Omental fat pad (tissue), 3 donors: ENCODE measurements at regions not wholly inside any gene's neighbourhood (a gene's known extent, or its start where the extent isn't known, plus 50 kb on each side); places are given as distances from the start of the nearest gene placed in this dataset.

ENCODE experiments used
- ATAC-seq: fragments of 150-250 bp; one replicate; pipeline ENCODE4 v1.9.1; 2016; ENCODE audit warnings: mild to moderate bottlenecking, moderate library complexity; ENCODE audit not compliant: low FRiP score
- DNase-seq: peaks from one replicate; pipeline ENCODE4 v3.0.0-alpha.2; 2019; ENCODE audit warnings: low spot score
- CTCF ChIP-seq, 3 donors: fragments of 450-650 bp; IDR thresholded peaks; one replicate each; pipeline ENCODE4 v1.5.1; 2016 to 2017; ENCODE audit warnings: antibody characterized with exemption in 3 of 3, mild to moderate bottlenecking in 3 of 3, moderate library complexity in 2 of 3

GRCh38 chr16:8483396-8483795, 106.9 kb downstream of the TMEM114 start:
- DNase-seq (no peak), ATAC-seq (no peak)
- TF ChIP-seq CTCF (IDR thresholded peaks at IDR 0.05) = no peak

- ATAC-seq (no peak), DNase-seq (no peak)
- TF ChIP-seq CTCF (IDR thresholded peaks at IDR 0.05) = no peak
These were observed 108.5 kb downstream of the TMEM114 start for GRCh38 chr16:8481810-8482209.

- TF ChIP-seq CTCF (IDR thresholded peaks at IDR 0.05) = no peak
- no peak for DNase-seq
- no peak for ATAC-seq
These were observed 113.5 kb downstream of the TMEM114 start for GRCh38 chr16:8476824-8477223.

- TF ChIP-seq CTCF (IDR thresholded peaks at IDR 0.05) = no peak
- DNase-seq = no peak
- ATAC-seq = no peak
These were observed 115.7 kb downstream of the TMEM114 start for GRCh38 chr16:8474587-8474986.

GRCh38 chr16:8469102-8469778, 121.1 kb downstream of the TMEM114 start:
- DNase-seq (no peak), ATAC-seq (no peak)
- no peak for TF ChIP-seq CTCF (IDR thresholded peaks at IDR 0.05)

DNA sequence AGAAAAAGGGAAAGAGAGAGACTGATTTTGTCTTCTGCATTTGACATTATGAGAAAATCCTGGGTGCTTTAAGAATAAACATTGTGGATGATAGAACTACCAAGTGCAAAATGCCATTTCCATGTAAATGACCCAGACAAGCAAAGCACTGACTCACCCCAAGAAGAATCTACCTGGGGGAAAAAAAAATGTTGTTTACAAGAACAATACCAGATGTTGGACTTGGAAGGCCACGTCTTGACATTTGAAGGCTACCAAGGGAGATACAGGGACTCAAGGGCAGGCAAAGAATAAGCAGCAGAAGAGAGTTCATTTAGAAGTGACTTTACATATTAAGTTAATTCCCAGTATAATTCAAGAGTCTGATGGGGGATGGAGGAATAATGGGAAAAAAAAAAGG, 125.3 kb downstream of the TMEM114 start:
- DNase-seq (no peak), ATAC-seq (no peak)
- no peak for TF ChIP-seq CTCF (IDR thresholded peaks at IDR 0.05)

DNA sequence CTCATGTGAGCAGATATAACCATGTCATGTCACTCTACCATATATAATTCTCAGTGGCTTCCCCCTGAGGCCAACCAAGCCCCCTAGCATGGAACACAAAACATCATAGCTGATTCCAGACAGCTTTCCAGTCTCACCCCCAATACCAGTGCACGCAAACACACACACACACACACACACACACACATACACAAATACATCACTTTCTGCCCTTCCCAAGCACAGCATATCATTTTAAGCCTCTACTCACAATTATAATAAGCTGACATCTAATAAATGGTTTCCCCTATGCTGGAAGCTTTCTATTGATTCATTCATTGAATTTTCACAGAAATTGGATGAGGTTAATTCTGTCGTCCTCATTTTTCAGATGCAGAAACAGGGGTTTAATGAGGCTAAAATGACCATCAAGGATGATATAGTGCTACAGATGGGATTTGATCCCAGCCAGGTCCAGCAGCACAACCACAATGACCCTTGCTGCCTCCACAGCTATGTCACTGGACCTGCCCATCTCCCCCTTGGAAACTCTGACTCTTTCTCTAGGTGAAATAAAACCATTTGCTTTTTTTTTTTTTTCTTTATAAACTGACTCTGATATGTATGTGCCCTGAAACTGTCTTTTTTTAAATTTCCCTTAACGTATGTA, 131.1 kb downstream of the TMEM114 start:
- no peak for TF ChIP-seq CTCF (IDR thresholded peaks at IDR 0.05)
- ATAC-seq = no peak
- DNase-seq = no peak
